ENCODE measurements at regions not wholly inside any gene's neighbourhood (a gene's known extent, or its start where the extent isn't known, plus 50 kb on each side); places are given as distances from the start of the nearest gene placed in this dataset.
A peak's percentile ranks its signal among the peaks of the same experiment; 100 is the strongest.

DNA sequence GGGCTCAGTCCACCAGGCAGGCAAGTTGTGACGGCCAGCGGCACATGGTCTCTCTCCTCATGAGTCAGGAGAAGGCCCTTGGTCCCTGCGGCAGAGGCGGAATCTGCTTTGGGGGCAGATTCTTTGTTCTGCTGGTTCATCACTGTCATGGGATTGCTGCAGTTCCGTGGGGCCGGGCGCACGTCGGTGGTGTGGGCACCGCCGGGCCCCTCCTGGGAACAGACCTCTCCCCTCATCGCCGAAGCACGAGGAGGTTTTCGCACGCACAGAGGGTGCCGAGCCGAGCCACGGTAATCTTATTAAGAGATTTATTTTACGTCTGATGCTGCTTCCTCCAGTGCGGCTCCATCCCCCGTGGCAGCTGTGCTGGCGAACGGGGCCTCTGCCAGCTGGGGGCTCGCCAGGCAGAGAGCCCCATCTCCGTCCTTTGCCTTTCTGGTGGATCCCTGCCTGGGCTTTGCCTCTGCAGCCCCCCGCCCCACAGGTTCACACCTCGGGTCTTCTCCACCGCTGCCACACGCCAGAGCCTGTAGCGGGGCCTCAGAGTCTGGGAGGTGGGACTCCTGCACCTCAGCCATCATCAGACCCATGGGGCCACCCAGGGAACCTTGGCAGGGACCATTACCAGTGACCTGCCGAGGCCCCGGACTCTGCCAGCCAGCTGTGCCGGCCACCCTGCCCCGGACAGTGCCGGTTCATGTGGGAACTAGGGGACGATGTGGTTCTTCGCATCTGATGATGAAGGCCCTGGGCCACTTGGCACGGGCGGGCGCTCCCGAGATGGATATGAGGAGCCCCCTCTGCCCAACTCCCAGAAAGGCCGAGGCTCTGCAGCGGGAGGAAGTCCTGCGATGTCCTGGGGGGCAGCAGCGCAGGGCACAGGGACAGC lies 86.7 kb upstream of the NKX1-1 start:
- no peak for DNase-seq

- DNase-seq: no peak
These were observed 85.9 kb upstream of the NKX1-1 start for GRCh38 chr4:1492142-1492457.

- DNase-seq: no peak
These were observed 85.3 kb upstream of the NKX1-1 start for GRCh38 chr4:1491328-1492141.

DNA sequence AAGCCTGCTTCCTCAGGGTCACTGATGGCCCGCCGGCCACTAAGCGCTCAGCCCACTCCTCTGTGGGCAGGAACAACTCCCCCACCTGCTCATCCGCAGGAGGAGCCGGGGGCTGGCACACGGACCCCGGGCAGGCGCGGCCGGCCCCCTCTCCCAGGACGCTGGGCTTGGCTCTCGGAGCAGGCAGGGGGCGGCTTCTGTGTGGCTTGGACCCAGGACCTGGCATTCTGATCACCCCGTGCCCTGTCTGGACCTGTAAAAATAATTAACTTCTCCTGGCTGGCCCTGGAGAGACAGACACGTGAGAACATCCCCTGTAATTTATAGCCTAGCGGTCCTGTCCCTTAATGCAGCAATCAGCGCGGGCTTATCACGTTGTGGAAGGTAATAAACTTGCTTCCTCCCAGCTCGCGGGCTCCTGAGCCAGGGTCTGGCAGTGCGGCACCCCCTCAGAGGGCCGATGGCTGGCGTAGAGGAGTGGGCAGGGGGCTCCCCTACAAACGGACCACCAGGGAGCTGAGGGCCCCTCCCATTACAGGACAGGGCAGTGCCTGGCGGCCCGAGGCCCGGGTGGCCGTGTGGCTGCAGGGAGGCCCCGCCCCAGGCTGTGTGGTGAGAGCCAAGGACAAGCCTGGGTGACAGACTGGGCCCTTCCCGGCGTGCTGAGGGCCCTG lies 84.5 kb upstream of the NKX1-1 start:
- no peak for DNase-seq

GRCh38 chr4:1490011-1490653 lies 83.9 kb upstream of the NKX1-1 start:
- no peak for DNase-seq

GRCh38 chr4:1489639-1489995 lies 83.4 kb upstream of the NKX1-1 start:
- no peak for DNase-seq

- DNase-seq: no peak
These were observed 82.8 kb upstream of the NKX1-1 start for GRCh38 chr4:1488831-1489638.

- DNase-seq: no peak
These were observed 82.1 kb upstream of the NKX1-1 start for GRCh38 chr4:1488357-1488756.

DNA sequence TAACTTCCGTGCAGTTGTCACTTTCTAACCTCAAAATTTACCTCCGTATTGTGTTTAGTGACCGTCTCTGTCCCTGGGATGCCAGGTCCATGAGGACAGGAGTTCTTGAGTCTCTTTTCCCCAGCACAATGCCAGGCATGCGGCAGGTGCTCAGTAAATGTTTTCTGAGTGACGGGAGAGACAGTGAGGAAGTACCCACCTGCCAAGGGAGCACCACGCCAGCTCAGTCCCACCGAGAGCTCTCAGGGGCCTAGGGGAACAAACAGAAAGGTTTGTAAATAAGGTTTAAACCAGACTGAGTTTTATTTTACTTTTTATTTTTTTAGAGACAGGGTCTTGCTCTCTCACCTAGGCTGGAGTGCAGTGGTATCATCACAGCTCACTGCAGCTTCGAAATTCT lies 81.5 kb upstream of the NKX1-1 start:
- no peak for DNase-seq

DNA sequence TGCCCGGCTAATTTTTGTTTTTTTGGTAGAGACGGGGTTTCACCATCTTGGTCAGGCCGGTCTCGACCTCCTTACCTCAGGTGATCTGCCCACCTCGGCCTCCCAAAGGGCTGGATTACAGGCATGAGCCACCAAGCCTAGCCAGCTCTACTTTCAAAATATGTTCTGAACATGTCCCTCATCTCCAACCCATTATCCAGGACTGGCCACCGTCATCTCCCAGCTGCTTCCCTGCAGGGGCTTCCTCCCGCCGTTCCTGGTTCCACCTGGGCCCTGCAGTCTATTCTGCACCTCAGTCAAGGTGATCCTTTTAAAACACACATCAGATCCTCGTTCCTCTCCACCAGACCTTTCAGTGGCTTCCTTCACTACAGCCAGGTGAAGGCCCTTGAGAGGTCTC lies 80.9 kb upstream of the NKX1-1 start:
- DNase-seq: no peak

DNA sequence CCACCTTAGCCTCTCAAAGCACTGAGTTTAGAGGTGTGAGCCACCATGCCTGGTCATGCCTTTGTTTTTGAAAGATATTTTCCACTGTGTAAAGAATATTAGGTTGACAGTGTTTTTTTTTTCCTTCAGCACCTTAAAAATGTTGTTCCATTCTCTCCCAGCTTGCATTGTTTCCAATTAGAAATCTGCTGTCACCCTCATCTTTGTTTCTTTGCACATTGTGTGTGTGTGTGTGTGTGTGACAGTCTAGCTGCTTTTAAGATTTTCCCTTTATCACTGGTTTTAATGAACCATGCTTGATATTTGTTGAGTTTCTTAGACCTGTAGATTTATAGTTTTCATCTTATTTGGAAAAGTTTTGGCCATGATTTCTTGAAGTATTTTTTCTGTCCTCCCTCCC lies 79.0 kb upstream of the NKX1-1 start:
- no peak for DNase-seq

DNA sequence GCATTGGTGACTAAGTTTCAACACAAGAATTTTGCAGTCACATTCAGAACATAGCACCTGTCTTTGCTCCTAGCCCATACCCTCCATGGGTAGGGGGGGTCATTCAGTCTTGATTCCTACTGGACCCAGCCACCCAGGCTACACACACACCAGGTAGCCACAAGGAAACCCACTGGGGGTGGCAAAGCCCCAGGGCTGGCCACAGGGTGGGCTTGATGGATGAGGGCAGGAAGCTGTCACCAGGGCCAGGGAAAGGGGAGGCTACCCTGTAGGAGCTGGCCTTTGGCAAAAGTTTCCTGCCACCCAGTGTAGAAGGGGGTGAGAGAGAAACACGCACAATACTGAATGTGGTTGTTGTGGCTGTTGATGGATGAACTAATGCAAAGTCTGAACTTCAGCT lies 74.5 kb upstream of the NKX1-1 start:
- DNase-seq: no peak

- no peak for DNase-seq
These were observed 73.2 kb upstream of the NKX1-1 start for GRCh38 chr4:1479454-1479853.

- peak; percentile 38 for DNase-seq
These were observed 72.6 kb upstream of the NKX1-1 start for GRCh38 chr4:1478766-1479355.

DNA sequence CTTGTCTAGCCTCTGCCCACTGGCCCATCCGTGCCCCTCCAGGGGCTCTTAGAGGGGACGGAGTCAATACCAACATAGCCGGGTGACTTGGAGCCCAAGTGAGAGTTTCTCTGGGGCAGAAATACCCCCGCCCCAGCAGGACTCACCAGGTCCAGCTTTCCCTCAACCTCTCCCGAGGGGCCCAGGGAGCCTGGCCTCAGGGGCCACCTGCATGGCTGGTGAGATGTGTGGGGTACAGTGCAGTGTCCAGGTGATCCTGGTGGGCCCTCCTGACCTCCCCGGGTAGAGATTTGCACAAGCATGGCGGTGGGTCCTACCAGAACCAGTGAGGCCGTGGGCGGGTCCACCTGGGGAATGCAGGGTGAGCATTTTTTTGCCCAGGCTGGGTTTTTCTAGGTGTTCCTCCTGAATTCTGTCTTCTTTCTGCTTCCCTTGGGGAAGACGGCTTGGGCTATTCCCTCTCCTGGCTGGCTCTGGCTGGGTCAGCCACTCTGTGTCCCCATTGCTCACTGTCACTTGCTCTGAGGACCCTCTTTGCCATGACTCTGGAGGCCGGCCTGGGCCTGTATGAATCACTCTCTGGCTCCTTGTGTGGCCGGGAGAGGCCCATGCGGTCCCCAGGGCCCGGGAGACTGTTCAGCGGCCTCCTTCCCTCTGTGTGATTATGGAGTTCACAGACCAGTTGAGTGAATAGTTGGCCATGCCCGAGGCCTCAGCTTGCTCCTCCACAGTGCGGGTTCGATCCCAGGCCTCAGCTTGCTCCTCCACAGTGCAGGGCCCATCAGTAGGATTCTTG lies 71.0 kb upstream of the NKX1-1 start:
- DNase-seq: no peak

DNA sequence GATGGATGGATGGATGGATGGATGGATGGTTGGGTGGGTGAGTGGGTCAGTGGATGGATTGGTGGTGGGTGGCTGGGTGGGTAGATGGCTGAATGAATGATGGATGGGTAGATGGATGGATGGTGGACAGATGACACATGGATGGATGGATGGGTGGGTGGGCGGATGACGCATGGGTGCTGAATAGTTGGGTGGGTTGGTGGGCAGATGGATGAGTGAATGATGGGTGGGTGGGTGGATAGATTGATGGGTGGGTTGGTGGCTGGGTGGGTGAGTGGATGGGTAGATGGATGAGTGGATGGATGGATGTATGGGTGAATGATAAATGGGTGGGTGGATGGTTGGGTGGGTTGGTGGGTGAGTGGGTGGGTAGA lies 69.9 kb upstream of the NKX1-1 start:
- no peak for DNase-seq

GRCh38 chr4:1475277-1476139 lies 69.3 kb upstream of the NKX1-1 start:
- DNase-seq: no peak

GRCh38 chr4:1474126-1475090 lies 68.2 kb upstream of the NKX1-1 start:
- DNase-seq: no peak

DNA sequence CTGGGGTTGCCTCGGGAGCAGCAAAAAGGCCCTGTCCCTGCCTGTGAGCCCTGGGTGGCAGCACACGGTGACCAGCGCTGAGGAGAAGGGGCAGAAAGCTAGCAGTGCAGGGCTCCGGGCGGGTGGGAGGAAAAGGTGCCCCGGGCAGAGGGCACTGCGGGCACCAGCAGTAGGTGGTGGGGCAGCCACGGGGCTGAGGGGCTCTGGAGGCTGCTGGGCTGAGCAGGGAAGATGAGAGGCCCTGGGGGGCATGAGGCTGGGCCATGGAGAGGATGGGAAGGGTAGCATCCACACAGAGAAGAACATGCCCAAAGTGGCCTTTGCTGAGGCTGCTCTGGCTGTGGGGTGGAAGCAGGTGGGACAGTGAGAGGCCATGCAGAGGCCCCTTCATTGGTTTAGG lies 67.5 kb upstream of the NKX1-1 start:
- no peak for DNase-seq
